Left renal pelvis (tissue), 4 donors: ENCODE measurements at regions not wholly inside any gene's neighbourhood (a gene's known extent, or its start where the extent isn't known, plus 50 kb on each side); places are given as distances from the start of the nearest gene placed in this dataset.

Experiments used
- DNase-seq, 4 donors: peaks; one replicate each; pipeline ENCODE4 v3.0.0-alpha.2; 2013; ENCODE audit warnings: low read depth in 4 of 4, low spot score in 3 of 4

DNA sequence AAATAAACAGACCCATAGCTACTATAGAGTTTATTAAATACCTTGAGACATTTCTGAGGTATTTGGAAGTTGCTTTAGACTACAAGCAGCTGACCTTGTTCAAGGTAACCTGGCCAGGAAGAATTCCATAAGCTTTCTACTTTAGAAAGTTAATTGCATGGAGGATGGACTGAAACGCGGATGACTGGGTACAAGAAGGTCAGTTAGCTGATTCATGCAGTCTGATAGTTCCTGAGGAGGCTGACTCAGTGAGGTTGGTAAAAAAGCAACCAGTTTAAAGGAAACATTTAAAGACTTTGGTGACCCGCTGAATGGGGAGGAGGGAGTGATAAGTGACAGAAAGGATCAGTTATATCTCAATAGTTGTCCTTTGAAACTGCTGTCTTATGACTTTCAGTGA lies 670.1 kb upstream of the CDH9 start:
- no peak for DNase-seq

DNA sequence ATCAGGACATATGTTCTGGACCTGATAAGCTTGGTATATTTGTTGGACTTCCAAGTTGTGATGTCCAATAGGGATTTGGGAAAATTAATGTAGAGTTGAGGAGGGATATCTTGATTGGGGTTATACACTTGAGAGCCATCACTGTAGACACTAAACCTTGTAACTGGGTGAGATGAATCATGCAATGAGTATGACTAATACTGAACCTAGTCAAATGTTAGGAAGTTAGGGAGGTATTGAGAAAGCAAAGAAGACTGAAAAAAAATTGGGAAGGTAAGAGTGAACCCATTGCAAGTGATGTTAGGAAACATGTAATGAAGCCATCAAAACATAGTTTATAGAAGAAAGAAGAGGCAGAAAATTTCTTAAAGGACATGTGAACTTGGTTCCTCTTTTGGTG lies 668.4 kb upstream of the CDH9 start:
- no peak for DNase-seq

DNA sequence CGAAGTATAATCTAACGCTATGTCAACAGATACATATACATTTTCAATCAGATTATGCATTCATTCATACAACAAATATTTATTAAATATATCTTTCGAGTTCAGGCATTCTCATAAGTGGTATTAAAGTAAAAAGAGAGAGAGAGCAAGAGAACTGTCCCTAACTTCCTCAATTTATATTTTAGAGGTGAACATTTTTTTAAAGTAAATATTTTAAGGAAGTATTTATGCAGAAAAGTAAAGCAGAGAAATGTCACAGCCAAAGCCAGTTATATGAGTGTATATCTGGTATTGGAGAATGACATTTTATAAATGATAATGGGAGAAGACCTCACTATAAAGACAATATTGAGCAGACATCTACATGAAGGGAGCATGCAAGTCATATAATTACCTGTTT lies 667.3 kb upstream of the CDH9 start:
- DNase-seq = no peak

DNA sequence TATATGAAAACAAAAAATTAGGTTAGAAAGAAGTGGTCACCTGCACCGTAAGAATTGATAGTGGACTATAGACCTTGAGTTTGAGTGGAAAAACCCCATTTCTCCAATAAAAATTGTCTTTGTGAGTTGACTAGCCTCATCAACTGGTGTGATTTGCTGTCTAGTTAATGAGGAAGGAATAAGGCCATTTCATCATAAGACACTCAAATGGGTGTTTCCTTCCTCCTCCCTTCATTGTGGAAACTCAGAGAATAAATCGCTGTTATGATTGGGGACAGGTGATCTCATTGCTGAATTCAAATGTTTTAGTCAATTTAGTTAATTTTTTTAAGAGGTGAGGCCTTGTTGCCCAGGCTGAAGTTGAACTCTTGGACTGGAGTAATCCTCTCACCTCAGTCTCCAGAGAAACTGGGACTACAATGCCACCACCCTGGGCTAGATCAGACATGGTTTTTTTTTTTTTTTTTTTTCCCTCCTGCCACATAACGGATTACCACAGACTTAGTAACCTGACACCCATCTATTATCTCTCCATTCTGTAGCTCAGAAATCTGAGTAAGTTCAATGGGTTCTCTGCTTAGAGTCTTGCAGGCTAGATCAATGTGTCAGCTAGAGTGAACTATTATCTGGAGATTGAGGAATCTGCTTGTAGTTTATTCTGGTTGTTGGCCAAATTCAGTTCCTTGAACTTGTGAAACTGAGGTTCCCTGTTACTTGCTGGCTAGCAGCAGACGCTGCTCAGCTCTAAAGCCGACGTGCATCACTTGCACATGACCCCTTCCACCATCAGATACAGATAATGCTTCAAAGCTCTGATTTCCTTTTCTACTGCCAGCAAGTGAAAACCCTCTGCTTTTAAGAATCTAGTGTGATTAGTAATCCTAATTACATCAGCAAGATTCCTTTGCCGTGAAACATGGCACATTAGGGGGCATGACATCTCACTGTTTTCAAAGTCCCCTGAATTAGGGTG lies 663.8 kb upstream of the CDH9 start:
- DNase-seq = no peak

DNA sequence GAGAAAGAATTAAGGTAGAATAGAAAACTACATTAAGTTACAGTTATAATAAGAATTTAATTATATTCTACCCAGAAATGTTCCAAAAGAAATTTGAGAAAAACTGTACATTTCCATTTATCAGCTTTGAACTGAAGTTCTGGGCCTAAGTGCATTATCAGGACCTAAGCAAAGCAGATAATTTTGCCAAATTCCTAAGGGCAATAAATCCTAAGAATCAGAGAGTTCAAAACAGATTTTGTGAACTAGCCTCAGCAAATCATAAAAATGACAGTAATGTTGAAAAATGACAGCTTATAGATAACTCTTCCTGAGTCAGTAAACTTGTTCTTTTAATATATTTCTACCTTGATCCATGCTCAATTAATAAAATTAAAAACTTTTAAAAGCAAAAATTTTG lies 662.1 kb upstream of the CDH9 start:
- no peak for DNase-seq

DNA sequence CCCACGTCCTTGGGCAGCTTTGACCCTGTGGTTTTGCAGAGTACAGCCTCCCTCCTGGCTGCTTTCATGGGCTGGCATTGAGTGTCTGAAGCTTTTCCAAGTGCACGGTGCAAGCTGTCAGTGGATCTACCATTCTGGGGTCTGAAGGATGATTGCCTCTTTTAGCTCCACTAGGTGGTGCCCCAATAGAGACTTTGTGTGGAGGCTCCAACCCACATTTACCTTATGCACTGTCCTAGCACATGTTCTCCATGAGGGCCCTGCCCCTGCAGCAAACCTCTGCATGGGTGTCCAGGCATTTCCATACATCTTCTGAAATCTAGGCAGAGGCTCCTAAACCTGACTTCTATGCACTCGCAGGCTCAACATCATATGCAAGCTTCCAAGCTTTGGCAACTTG lies 644.2 kb upstream of the CDH9 start:
- no peak for DNase-seq

DNA sequence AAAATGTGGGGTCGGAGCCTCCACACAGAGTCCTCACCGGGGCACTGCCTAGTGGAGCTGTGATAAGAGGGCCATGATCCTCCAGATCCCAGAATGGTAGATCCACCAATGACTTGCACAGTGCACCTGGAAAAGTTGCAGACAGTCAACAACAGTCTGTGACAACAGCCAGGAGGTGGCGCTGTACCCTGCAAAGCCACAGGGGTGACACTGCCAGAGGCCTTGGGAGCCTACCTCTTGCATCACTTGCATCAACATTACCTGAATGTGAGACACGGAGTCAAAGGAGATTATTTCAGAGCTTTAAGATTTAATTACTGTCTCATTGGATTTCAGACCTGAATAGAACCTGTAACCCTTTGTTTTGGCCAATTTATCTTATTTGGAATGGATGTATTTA lies 614.1 kb upstream of the CDH9 start:
- no peak for DNase-seq

DNA sequence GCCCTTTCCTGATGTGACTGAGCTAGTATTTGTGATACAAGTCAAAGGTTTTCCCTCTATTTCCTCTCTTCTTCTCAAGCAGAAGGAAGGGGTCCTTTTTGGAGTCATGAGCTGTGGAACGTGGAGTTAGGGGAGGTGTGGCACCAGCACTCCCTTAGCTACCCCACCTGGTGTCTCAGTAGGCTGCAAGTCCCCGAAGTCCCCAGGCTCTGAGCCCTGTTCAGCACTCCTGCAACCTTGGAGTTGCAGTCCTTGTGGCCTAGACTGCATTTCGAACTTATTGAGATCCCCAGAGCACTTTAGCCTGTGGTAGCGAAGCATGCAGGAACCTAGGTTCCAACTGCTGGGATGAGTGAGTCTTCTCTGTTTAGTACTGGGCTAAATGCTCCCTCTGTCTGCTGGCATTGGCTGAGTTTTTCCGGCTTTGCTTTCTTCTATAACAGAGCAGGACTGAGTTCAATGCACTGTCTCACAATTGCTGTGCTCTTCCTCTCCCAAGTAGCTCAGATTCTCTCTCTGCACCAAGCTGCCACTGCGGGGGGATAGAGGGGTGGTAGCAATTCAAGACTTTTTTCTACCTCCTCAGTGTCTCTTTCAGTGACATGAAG lies 600.7 kb upstream of the CDH9 start:
- no peak for DNase-seq

DNA sequence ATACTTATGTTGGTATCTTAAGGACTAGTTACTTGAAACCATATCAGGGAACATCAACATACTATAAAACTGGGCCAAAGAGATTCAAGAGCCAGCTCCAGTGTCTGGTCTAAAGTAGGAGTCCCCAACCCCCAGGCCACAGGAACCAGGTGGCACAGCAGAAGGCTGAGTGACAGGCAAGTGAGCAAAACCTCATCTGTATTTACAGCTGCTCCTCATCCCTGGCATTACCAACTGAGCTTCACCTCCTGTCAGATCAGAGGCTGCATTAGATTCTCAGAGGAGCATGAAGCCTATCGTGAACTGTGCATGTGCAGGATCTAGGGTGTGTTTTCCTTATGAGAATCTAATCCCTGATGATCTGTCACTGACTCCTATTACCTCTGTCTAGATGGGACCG lies 581.6 kb upstream of the CDH9 start:
- no peak for DNase-seq

DNA sequence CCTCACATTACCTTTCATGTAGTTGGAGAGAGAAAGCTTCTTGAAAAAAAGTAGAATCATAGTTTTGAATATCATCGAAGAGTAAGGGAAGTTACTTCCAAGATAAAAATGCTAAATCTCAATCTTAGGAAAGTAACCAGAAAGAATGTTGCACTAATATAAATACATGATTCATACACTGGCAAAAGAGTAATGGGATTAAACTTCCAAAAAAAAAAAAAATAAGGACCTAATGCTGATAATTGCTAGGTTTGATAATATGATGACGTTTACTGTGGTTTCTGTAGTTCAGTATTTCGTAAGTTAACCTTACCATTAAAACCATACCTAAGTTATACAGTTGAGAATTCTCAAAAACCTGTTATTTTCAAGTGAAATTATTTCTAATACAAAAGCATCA lies 573.8 kb upstream of the CDH9 start:
- DNase-seq = no peak

DNA sequence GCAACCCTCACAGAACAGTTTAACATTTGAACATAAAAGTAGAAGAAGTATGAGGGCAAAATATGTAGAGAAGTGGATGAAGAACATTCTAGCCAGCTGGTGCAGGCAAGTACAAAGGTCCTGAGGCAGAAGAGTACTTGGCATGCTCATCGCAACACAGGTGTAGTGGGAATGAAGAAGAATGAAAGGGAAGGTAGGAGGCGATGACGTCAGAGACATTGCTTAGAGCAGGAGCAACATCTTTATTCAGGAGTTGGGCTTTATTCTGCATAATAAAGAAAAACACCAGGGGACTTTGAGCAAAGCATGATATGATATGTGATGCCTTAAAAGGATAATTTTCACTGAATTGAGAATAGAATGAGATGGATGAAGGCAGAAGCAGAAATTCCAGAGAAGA lies 570.6 kb upstream of the CDH9 start:
- DNase-seq = no peak

DNA sequence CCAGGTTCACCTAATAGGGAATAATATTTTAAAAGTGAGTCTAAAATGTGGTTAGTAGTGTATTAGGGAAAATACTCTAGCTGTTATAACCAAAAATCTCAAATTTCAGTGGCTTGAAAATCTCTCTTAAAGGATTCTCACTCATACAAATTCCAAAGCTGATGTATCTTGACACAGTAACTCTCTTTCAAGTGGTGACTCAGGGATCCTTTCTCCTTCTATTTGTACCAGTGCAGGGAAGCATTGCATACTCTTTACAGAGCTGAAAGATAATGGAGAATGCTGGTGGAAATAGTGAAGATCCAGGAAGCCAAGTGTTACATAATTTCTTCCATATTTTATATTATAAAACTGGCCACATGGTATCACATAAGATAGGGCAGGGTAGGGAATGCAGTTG lies 560.2 kb upstream of the CDH9 start:
- DNase-seq = no peak

DNA sequence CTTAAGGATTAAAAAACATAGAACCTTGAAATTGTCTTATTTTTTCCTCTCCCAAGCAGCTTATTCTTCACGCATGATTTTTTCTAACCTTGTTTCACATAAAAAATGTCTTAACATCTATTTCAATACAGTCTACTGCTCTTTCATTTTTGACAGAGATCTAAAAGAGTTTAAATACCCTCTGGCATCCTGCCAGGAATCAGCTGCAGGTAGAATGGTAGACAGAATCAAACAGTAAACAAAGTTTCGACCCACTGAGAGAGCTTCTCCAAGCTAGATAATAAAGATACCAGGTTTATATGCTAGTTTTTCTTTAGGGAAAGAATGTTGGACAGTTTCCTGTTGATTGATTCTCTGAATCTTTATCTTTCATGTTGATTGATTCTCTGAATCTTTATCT lies 555.8 kb upstream of the CDH9 start:
- no peak for DNase-seq

DNA sequence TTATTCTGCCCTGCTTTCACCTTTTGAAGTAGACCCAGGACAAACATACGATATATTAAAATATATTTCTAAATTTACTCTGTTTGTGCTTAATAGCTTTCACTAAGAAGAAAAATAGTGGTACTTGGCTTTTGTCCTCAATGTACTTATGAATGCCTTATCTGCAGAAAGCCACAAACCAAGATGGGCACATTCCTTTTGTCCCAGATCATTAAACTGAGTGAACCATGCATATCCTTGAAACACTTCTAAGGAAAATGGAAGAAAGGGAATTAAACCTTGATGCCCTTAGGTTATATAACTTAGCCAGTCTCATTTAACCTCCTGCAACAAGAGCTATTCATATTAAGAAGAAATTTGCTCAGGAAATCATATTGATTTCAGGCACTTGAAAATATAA lies 553.8 kb upstream of the CDH9 start:
- peak in 1 of 4 donors; percentile 3 for DNase-seq

DNA sequence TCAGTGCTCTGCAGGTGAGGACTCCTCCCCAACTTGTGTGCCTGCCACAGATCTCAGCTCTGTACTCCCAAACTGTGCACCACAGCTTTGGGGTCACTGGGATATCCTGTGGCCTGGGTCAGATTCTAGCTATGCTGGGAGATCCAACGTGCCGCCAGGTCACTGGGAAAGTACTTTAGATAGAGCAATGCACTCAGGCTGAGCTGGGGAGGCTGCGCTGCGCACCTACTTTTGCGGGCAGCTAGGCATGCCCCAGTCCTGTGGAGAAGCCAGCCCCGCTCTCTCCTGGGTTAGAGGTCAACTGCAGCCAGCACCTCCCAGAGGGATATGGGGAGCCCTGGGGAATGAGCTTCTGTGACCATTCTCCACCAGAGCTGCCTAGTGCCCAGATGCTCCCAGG lies 552.1 kb upstream of the CDH9 start:
- no peak for DNase-seq

DNA sequence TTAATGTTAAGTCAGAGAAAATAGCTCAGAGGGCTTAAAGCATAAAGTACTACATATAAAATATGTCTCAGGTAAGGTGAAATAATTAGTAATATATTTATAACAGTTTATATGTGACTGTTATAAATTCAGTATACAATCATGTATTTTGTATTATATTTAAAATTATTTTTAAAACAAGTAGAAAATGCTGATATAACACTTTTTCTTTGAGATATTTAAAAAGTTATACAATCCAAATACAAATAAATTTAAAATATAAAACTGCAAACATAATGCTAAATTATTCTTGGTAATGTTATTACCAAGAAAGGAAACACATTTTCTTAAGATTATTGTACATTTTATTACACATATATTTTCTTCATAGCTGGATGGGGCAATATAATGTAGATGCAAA lies 539.9 kb upstream of the CDH9 start:
- DNase-seq = no peak

DNA sequence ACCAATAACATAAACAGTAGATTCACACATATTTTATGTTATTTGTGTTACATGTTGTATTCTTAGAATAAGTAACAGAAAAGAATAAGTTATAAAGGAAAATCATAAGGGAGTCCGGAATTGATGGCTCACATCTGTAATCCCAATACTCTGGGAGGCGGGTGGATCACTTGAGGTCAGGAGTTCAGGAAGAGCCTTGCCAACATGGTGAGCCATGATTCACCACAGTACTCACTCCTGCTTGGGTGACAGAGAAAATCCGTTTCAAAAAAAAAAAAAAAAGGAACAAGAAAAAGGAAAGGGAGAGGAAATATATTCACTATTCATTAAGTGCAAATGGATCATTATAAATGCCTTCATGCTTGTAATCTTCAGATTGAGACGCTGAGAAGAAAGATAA lies 533.3 kb upstream of the CDH9 start:
- DNase-seq = no peak

DNA sequence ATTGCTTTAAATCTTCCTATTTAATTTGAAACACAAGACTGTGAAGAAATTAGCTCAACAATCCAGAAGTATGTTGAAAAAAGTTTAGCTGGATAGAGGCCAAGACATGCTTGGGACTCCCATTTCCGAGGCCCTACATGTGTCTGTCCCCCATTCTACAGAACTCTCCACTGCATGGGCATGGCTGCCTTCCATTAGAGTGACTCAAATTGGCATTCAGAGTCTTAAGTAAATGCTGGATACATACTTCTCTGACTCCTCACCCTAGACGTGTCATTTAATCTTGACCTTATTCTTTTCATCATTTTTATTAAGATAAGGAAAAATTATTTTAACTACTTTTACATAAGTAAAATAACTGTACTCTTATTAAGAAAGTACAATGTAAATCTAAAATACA lies 530.4 kb upstream of the CDH9 start:
- no peak for DNase-seq

DNA sequence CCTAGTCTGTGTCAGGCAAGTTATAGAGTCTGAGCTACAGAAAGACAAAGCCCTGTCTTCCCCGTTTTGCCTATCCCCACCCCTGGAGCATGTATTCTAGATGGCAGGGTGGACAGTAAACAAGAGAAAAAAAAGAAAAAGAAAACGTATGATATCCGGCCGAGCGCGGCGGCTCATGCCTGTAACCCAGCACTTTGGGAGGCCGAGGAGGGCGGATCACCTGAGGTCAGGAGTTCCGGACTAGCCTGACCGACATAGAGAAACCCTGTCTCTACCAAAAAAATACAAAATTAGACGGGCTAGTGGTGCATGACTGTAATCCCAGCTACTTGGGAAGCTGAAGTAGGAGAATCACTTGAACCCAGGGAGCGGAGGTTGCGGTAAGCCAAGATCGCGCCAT lies 523.0 kb upstream of the CDH9 start:
- DNase-seq = no peak

DNA sequence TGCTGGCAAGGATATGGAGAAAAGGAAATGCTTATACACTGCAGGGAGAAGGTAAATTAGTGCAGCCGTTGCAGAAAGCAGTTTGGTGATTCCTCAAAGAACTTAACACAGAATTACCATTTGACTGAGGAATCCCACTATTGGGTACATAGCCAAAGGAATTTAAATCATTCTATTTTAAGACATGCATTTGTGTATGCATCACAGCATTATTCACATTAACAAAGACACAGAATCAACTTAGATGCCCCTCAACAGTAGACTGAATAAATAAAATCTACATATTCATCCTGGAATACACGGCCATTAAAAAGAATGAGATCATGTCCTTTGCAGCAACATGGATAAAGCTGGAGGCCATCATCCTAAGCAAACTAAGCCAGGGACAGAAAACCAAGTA lies 510.1 kb upstream of the CDH9 start:
- DNase-seq = no peak

DNA sequence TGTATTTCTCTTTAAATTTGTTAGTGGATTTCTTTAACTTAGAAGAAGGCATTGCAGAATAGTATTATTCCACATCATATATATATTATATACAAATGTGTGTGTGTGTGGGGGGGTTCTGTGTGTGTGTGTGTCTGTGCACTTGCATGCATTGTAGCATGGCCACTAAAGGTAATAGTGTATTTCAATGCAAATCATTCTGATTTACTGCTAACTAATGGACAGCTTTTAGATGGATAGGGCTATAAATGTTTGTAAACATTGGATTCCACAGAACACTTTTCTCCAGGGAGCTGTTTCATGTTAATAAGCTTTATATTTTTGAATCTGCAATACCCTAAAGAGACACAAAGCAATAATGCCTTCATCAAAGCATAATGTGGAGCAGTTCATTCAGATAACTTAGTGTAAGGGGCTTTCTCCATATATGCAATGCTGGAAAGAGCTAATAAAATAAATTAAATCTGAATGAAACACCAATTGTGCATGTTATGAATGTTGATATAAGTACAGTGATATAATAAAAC lies 496.7 kb upstream of the CDH9 start:
- DNase-seq = no peak

DNA sequence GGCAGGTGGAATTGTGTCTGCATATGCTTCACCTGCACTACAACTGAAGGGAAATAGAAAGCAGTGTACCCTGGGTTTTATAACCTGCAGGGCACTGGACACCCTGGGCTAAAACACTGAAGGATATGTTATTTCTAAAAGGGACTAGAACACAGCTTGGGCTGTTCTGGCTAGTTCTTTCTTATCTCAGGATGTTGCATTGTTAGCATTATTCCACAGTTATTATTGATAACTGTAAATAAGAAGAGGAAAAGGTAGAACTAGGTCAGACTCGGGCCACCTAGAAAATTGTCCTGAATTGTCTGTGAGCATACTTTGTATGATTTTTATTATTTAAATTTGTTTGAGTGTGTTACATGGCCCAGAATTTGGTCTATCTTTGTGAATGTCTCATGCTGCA lies 493.9 kb upstream of the CDH9 start:
- DNase-seq = no peak
